Myocyte (in vitro differentiated cells): ENCODE measurements at regions not wholly inside any gene's neighbourhood (a gene's known extent, or its start where the extent isn't known, plus 50 kb on each side); places are given as distances from the start of the nearest gene placed in this dataset.

Experiments
- DNase-seq: peaks from one replicate; pipeline ENCODE4 v3.0.0-alpha.2; 2012; ENCODE audit warnings: low read depth

DNA sequence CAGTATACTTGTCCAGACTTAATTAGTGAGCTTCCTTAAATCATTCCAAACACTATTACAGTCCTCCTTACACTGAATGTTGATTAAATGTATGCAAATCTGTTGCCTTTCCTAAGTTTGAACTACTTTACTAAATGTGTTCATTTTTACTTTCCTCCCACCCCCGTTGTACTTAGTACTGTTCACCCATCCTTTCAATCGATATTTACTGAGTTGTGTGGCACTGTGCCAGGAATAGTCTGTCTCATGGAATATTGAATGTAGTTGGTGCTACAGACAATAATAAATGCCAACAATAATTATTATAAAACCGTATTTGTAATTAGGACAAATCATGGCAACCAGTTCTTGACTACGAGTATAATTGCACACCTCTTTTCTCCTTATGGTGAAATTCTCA, 335.7 kb downstream of the GPR37 start:
- DNase-seq = no peak

DNA sequence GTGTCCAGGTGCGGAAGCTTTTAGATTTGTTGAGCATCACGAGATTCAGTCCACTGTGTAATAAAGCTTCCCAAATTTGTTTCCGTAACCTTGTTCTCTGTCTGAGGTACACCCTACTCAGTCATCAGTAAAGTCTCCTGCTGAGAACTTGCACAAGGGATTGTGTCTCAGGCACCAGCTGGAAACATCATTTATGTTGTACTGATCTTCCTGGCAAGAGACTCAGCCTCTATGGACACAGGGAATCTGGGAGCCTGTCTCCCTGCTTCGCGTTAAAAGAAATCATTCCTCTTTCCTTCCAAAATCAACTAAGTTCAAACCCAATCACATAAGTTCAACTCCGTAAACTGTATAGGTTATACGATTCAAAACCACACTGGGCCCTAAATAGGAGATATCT, 336.8 kb downstream of the GPR37 start:
- no peak for DNase-seq

DNA sequence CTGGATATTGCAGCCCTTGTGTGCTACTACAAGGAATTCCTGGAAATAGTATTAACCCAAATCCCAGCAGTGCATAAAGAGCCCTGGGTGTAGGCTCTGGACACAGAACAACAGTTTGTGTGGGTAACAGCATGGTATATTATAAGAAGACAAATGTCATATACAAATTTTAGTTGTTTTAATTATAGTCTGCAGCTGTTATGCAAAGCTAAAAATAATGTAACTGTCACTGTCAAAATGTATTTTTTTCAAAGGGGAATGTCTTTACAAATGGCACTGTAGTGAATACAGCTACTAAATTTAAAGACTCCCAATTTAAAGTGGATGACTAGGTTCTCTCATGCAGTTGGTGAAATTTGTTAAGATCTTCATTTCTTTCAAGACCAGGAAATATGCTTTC, 339.0 kb downstream of the GPR37 start:
- peak; percentile 2 for DNase-seq

DNA sequence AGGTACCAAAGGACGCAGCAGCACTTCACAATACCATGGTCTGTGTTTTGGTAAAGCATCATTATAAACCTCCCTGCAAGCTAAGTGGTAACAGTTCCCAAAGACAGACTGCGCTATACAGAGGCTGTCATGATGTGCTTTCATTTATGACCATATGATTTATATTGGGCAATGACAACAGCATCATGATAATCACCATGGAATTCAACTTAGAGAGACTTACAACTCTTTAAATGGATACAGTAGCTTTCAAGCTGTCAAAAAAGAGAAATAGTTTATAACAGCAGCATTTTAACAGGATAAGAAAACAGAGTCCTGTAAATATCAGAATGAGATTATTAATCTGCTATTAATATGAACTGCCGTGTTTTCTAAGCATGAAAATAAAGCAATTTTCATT, 341.7 kb downstream of the GPR37 start:
- no peak for DNase-seq

DNA sequence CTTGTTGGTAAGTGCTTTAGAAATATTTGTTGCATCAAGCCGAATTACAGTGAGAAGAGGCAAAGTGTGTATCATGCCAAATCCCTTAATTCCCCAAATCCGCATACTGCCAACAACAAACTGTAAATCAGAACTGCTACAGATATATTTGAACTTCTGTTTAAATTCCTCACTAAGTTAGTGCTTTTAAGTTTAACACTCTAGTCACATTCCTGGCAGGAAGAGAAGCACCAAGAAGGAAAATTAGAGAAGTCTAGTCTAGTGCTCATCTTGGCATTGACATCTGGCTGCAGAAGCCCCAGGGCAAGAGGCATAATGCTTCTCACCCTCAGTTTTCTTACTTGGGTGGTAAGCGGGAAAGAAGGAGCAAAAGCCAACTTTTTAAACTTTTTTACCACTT, 343.5 kb downstream of the GPR37 start:
- no peak for DNase-seq

DNA sequence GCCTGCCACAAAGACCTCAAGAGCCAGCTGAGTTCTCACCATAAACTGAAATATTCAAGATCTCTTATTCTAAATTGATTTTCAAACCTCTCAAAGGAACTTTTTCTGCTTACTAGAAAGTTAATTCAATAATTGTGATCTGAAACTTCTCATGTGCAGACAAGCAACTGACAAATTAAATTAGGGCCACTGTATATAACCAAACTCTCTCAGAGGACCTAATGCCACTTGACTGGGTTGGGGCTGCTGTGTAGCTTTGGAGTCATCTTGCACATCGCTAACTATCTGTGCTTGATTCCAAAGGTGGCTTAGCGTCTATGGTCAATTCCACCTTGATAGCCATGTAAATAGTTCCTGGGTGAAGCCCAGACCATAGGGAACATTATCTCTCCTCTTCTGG, 345.2 kb downstream of the GPR37 start:
- no peak for DNase-seq

DNA sequence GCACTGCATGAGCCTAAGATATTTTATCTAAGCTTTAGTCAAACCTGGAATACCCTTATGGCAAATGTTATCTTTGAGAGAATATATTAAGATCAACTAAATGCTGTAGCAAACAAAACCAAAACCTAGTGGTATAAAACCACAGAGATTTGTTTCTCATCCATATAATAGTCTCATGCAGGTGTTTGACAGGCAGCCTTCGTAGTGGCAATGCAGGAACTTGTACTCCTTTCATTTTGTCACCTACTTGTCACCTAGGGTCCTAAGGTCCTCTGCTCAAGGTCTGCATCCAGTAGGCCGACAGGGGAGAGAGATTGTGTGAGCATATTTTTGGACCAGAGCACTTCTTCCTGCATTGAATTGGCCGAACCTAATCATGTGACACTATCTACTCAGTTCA, 352.6 kb downstream of the GPR37 start:
- no peak for DNase-seq

DNA sequence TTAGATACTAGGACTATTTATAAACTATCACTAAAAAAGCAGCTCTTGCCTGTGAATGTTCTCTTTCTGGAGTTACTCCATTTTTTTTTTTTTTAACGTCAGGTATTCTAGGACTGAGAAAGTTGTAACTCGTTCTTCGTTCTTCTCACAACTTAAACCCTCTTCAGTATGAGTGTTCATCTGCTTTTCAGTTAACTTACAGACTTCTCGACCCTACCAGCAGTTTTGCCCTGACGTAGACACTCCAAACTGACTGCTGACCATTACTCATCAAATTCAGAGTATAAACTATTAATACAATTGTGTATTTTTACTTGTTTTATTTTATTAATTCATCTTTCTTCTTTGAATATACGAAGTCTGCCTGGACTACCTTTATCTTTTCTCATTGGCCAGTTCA, 353.1 kb downstream of the GPR37 start:
- DNase-seq = no peak

DNA sequence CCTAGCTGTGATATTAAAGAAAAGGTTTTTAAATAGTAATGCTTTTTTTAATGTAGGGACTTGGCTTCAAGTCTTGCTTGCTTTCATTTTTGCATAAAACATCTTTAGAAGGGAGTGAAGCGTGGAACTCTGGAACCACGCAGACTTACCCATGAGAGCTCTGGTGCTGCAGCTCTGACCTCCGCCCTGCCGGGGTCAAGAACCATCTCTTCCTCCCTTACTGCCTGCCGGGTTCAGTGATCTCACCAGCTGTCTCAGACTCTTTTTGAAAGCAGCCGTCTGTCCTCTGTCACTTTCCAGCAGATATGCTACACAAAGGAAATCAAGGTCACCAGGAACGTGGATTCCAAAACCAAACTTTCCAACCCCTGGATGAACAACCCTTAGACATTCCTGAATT, 353.8 kb downstream of the GPR37 start:
- no peak for DNase-seq

DNA sequence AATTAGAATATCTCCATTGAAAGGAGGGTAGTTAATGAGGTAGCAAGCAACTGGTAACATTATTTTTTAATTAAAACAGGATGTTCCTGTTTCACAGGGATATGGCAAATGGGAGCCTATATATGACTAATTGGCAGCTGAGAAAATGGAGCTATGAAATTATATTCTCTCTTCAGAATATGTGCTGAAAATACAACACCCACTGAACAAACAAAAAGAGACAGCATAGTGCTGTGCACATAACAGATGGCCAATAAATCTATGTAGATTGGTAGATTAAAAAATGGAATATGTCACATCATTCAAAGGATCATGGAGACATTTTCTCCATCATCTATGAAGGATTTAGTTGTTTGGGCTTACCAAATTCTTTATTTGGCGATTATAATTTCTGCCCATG, 362.0 kb downstream of the GPR37 start:
- DNase-seq = no peak

DNA sequence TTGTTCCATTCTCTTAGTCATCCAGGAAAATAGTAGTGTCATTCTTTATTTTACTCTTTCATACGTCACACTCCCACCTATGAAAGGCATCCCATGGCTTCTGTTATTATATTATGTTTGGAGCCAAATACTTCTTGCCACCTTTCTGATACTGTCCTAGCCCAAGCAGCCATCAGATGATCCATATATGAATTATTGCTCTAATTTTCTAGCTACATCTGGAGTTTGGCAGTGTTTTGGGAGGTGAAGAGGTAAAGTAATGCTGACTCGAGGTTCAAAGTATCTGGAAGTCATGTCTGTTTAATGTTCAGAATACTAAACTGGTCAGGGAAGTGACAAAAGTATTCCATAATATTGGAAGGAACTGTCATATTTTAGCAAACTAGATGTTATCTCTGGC, 362.5 kb downstream of the GPR37 start:
- no peak for DNase-seq

DNA sequence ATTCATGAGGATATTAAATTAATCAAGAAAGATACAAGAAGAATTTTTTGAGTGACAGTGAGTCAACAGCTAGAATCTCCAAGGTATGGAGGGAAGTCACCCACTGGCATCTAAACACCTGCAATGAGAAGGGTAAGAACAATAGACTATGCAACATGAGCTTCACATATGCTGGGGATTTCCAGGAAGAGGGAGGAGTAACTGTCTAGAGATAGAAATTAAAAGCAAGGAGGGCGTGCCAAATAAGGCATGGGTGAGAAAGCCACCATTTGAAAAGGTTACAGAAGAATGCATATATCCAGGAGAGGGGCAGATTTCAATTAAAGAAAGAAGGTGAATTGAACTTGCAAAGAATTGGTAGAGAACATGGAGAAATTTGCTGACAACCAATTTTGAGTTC, 365.7 kb downstream of the GPR37 start:
- DNase-seq = no peak

DNA sequence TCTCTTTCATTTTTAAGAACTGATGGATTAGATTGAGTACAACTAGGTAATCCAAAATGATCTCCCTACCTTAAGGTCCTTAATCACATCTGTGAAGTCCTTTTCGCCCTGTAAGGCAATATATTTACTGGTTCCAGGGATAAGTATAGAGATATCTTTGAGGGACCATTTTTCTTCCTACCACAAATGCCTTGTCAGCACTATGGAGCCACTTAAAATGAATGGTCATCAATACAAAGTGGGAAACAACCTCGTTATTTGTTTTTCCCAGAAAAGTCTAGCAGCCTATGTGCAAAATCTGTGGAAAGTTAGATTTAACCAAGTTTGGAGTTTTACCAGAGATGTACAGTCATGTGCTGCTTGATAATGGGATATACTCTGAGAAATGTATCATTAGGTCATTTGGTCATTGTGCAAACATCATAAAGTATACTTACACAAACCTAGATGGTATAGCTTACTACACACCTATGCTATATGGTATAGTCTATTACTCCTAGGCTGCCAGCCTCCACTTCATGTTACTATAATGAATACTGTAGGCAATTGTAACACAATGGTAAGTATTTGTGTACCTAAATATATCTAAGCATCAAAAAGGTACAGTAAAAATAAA, 366.2 kb upstream of the TMEM229A start:
- no peak for DNase-seq

DNA sequence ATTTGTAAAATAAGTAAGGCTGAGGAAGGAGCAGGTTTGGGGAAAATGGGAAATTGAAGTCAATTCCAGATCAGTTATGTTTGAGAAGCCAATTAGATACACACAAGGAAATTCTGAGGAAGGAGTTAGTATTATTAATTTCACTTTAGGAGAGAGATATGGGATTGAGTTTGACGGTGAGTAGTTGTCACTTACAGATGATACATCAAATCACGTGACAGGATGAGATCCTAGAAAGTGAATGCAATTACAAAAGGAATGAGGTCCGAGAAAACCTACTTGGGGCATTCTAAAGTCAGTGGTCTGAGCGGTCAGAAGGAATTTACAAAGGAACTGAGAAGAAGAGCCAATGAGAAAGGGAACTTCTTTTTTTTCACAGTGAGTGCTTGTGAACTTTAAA, 364.3 kb upstream of the TMEM229A start:
- DNase-seq = no peak

DNA sequence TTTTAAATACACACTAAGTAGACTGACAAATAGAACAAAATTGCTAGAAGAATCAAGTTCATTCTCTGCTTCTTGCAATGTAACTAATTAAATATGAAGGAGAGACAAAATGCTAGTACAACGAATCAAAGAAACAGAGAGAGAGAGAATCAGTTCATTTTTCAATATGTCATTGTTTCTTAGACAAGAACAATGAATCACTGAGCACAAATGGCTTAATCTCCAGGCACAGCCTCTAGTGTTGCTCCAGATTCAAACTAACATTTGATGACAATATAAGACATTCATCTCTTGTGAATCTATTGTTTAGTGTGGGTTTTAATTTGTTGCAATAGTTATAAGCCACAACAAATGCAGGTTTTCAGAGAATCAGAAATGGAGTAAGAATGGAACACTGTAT, 357.4 kb upstream of the TMEM229A start:
- DNase-seq = no peak

DNA sequence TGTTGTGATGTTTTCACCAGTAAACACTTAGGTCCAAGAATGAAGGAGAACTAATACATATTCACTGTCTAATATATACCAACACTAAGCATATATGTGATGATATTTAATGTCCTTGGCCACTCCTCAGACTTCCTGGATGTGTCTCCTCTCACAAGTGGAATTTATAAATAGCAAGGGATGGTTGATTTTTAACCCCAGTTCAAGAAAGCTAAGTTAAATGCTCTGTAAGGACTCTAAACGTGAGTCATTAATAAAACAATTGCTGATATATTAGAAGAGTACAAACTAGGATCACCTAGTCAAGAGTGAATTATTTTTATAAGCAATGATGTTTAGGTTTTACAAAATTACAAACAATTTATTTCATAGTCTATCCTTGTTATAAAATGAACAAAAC, 355.9 kb upstream of the TMEM229A start:
- no peak for DNase-seq

DNA sequence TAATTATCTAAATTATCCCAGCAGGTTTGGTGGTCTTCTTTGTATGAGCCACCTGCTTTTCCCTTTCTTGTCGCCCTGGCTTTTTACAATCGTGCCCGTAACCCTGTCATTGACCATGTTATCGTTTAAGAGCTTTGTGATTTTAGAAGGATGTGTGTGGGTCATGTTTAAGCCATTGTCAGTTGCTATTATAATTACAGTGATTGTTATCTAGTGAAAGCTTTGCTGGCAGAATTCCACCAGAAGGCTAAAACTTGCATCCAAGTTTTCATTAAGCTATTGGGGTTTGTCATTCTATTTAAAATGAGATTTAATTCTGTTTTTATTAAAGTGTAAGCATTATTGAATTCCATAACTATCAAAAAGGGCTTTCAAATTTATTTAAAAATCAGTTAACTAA, 354.2 kb upstream of the TMEM229A start:
- DNase-seq = no peak

DNA sequence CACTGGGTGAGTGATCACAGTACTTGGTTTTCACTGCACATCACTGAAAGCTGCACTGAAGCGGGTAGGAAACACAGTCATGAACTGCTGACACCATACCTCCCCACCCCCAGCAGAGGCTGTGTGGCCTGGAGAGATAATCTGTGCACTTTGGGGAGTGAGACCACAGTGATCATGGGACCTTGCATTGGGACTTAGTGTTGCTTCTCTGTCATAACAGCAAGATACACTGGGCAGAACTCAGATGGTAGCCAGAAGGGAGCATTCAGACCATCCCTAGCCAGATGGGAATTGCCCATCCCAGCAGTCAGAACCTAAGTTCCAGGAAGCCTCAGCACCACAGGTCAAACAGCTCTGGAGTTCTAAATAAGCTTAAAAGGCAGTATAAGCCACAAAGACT, 346.4 kb upstream of the TMEM229A start:
- no peak for DNase-seq

DNA sequence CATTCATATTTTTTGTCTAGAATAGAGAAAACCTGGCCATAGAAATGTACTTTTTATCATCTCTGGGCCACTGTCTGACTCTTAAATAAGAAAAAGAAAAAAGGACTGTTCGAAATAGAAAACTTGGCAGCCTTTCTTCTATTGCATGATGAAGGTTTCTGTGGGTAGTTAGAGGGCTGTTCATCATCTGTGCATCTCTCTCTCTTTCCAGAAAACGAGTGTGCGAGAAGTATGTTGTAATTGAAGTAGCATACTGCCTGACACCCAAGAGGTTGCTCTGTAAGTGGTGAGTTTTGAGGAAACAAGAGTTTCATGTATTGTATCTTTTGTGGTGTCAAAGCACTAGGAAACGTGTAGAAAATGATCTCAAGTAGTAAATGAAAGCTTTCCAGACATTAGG, 343.2 kb upstream of the TMEM229A start:
- no peak for DNase-seq

DNA sequence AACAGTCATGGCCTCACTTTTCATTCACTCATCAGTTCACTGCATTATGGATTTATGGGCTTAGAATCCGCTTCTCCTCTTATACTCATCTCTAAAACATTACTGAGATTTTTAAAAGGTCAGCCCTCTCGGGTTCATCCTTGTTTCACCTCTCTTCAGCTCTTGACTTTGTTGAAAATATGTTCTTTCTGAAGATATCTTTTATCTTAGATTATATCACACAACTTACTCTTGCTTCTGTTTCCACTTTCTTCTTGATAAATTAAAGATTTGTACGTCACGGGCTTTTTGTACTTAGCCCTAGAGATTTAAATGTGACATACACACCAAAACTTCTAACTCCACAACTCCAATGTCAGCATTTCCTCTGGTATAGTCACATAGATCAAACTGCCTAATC, 342.5 kb upstream of the TMEM229A start:
- DNase-seq = no peak

DNA sequence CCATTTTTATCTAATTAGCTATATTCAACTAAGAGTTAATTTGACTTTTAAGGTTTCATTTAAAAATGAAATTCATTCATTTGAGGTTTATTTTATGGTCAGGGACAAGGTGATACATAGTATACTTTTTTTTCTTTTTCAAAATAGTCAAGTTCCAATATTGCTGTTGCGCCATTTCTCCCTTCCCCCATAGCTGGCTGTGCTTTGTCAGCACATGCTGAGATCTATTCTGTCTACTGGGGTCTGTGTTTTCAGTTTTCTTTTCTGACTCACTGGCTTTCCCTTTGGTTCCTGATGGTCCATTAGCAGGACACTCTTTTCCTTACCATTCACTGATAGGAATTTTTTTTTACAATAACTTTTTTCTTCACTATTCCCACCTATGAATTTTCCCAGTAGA, 336.4 kb upstream of the TMEM229A start:
- no peak for DNase-seq

DNA sequence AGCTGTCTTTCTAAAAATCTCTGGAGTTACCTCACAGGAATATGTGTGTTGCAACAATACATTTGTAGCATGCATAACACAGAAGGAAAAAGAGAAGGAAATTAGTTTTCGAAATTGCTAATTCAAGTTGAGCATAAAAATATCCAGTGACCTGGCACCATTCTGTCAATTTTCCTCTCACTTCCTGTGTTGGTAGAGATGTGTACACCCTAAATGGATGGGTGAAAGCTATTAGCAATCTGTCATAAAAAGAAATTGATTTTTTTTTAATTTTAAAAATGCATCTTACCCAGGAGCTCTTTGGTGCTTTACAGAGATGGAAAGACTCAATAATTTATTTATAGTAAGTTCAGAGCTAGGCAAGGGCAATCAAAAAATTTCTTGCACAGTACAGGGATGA, 333.3 kb upstream of the TMEM229A start:
- DNase-seq = no peak

DNA sequence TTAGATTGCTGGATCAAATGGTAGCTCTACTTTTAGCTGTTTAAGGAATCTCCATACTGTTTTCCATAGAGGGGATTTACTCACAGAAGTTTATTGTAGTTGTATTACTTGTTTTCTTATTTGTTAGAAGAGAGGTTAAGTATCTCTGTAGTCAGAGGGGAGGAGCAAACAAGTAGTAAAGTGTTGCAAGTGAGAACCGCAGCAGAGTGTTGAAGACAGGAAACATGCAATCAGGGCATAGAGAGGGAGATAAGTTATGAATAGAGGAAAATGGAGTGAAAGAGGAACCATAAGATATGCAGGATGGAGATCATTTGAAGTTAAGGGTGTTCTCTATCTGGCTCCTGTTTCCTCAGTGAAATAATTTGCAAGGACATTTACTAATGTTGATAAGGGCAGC, 331.4 kb upstream of the TMEM229A start:
- no peak for DNase-seq

DNA sequence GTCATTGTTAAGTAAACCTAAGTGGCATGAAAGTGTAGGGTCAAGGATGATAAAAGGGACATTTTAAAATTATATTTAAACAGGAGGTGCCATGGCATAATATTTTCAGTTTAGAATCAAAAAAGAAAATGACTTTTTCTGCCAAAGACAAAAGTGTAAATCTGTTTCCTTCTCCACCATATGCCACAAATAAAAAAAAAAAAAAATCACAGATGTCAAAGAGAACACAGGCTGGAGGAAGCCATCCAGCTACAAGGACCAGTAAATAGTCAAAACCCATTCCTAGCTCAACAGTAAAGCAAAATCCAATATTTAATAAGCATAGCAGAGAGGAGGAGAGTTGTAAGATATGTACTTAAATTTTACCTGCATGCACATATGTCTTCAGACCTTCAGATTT, 321.3 kb upstream of the TMEM229A start:
- no peak for DNase-seq
